ENCODE measurements at regions not wholly inside any gene's neighbourhood (a gene's known extent, or its start where the extent isn't known, plus 50 kb on each side); places are given as distances from the start of the nearest gene placed in this dataset.
"Not testable (repeated sequence)": the region's sequence is repeated elsewhere in the genome, so short reads cannot be mapped to it uniquely, and the experiment has no call there.

DNA sequence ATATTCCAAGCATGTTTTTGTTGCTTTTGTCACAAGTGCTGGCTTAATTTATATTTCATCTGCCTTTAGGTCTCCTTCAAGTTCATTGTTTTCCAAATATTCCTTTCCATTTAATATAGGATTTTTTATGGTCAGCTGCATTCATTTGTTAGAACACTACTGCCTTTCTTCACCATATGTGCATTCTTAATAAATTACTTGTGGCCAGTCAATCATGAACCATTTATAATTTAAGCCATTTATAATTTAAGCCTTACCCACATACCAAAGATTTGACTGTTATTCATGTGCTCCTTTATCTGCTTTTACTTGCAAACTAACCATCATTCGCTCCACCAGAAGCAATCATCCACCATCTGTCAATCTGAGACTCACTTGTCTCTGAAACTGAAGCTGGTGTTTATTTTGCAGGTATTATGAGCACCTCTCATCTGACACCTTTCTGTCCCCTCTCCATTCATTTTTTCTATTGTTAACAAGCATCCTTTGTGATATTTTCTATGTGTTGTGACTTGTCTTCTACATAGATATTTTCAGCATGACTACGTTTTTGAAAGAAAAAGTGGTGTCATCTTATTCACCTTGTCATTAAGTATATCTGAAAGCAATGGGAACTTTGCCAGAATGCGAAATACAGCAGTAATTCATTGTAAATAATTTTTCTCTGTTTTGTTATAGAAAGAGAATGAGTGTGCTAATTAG, 786.8 kb downstream of the KCNJ3 start:
- no peaks in the 10 kb centered on the region for H3K4me1 Mint-ChIP-seq
- H3K4me3 Mint-ChIP-seq: no peak overlapping the region
- DNase-seq (no peak), ATAC-seq (ENCODE audit: low read depth in 2 of 2) (no peak)
- peaks cover 0 to 8% (median 2%) of the 10 kb centered on the region in 7 donors for H3K9me3 Mint-ChIP-seq
- no peaks in the 10 kb centered on the region for H3K36me3 Mint-ChIP-seq
- H3K27me3 Mint-ChIP-seq: no peaks in the 10 kb centered on the region
- H3K27ac Mint-ChIP-seq: no peak overlapping the region

GRCh38 chr2:155481141-155481540, 782.6 kb downstream of the KCNJ3 start:
- Mint-ChIP-seq H3K4me3 (no peak overlapping the region), H3K9me3 (peaks cover 0 to 9% (median 4%) of the 10 kb centered on the region in 7 donors), H3K4me1 (no peaks in the 10 kb centered on the region), H3K27me3 (no peaks in the 10 kb centered on the region), H3K36me3 (no peaks in the 10 kb centered on the region), H3K27ac (no peak overlapping the region)
- DNase-seq (no peak), ATAC-seq (ENCODE audit: low read depth in 2 of 2) (no peak)

GRCh38 chr2:155472018-155472417, 773.5 kb downstream of the KCNJ3 start:
- ATAC-seq (ENCODE audit: low read depth in 2 of 2): not testable (repeated sequence)

DNA sequence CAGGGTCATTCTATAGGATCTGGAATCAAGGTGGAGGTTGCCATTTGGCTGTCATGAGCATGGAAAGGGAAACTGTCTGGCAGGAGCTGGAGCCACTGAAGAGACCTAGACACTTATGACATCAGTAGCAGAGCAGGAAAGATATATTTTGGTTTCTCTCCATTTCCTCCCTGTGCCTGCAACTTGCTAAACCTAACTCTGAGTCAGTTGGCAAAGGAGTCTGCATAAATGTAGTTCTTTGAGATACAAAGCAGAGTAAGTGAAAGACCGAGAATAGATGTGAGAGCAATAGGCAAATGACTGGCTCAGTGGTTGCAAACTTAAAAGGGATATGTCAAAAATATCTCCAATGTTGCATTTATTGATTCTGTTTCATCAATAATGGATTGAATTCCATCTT, 757.7 kb downstream of the KCNJ3 start:
- Mint-ChIP-seq H3K27me3 (no peaks in the 10 kb centered on the region), H3K36me3 (no peaks in the 10 kb centered on the region), H3K9me3 (peaks cover 0 to 2% (median 0%) of the 10 kb centered on the region in 7 donors), H3K27ac (no peak overlapping the region), H3K4me3 (no peak overlapping the region), H3K4me1 (no peaks in the 10 kb centered on the region)
- DNase-seq (no peak), ATAC-seq (ENCODE audit: low read depth in 2 of 2) (no peak)

More at GRCh38 chr2:155472018-155472417, 773.5 kb downstream of the KCNJ3 start:
- H3K27ac Mint-ChIP-seq, H3K36me3 Mint-ChIP-seq, H3K4me3 Mint-ChIP-seq, H3K4me1 Mint-ChIP-seq, DNase-seq, H3K27me3 Mint-ChIP-seq: not testable (repeated sequence)
- H3K9me3 Mint-ChIP-seq: peaks cover 0 to 10% (median 5%) of the 10 kb centered on the region in 7 donors

DNA sequence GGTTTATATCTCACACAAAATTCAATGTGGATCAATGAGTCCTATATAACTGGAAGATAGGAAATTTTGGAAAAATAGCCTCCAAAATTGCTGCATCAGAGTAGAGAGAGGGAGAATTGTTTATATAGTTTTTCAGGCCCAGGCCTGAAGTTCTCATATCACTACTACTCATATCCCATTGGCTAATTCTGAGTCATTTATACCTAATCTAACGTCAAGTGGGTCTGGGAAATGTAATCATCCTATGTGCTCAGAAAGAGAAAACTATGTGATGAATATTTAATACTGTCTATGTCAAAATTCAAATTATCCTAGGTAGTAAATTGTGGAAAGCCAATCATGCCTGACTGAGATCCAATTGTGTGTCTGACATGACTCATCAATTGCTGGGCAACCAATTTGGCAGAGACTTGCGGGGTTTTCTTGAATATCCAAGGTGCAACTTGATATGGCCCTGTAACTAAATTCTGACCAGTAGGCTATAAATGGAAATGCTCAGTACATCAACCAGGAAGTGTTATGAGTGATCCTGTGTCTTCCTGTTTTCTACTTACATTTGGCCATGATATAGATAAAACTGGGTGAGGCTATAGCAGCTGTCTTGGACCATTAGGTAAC, 744.4 kb downstream of the KCNJ3 start:
- ATAC-seq (ENCODE audit: low read depth in 2 of 2) (no peak), DNase-seq (no peak)
- Mint-ChIP-seq H3K9me3 (peaks cover 0 to 9% (median 0%) of the 10 kb centered on the region in 7 donors), H3K27ac (no peak overlapping the region), H3K4me1 (no peaks in the 10 kb centered on the region), H3K4me3 (no peak overlapping the region), H3K36me3 (no peaks in the 10 kb centered on the region), H3K27me3 (no peaks in the 10 kb centered on the region)

DNA sequence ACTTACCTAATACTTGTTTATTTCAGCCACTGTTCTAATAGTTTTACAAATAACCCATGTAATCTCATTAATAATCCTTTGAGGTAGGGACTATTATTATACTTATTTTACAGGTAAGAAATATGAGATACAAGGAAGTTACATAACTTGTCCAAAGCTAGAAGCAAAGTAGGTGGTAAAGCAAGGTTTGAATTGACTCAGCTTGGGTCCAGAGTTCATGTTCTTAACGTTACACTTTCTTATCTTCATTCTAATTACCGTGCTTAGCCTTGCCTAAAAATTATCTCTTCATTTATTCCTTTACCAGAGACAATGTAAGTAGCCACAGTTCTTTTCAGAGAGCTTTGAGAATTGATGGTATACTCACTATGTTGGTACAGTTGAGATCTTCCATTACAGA, 743.6 kb downstream of the KCNJ3 start:
- H3K4me3 Mint-ChIP-seq: no peak overlapping the region

DNA sequence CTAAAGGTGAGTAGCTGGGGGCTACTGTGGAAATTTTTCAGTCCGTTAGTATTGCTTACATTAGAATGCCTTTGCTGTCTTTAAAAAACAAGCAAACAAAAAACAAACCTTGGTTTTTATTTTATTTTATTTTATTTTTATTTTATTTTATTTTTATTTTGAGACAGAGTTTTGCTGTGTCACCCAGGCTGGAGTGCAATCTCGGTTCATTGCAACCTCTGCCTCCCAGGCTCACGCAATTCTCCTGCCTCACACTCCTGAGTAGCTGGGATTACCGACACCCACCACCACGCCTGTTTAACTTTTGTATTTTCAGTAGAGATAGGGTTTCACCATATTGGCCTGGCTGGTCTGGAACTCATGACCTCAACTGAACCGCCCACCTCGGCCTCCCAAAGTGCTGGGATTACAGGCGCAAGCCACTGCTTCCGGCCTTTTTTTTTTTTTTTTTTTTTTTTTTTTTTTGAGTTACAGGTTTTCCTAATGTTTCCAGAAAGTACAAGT, 732.6 kb downstream of the KCNJ3 start:
- H3K4me3 Mint-ChIP-seq: no peak overlapping the region

More for the DNA sequence above, 743.6 kb downstream of the KCNJ3 start:
- Mint-ChIP-seq H3K27me3 (no peaks in the 10 kb centered on the region), H3K36me3 (no peaks in the 10 kb centered on the region), H3K4me1 (no peaks in the 10 kb centered on the region), H3K9me3 (peaks cover 0 to 13% (median 4%) of the 10 kb centered on the region in 7 donors), H3K27ac (no peak overlapping the region)
- ATAC-seq (ENCODE audit: low read depth in 2 of 2): no peak
- DNase-seq: no peak

GRCh38 chr2:155427470-155427869, 729.0 kb downstream of the KCNJ3 start:
- Mint-ChIP-seq H3K27me3 (no peaks in the 10 kb centered on the region), H3K4me1 (no peaks in the 10 kb centered on the region), H3K4me3 (no peak overlapping the region), H3K9me3 (peaks cover 0 to 11% (median 0%) of the 10 kb centered on the region in 7 donors), H3K36me3 (no peaks in the 10 kb centered on the region), H3K27ac (no peak overlapping the region)
- no peak for DNase-seq
- ATAC-seq (ENCODE audit: low read depth in 2 of 2): no peak

More for the DNA sequence above, 732.6 kb downstream of the KCNJ3 start:
- Mint-ChIP-seq H3K36me3 (no peaks in the 10 kb centered on the region), H3K27ac (no peak overlapping the region), H3K9me3 (peaks cover 0 to 11% (median 0%) of the 10 kb centered on the region in 7 donors), H3K27me3 (no peaks in the 10 kb centered on the region), H3K4me1 (no peaks in the 10 kb centered on the region)
- ATAC-seq (ENCODE audit: low read depth in 2 of 2): no peak
- DNase-seq: no peak

- Mint-ChIP-seq H3K27ac (no peak overlapping the region), H3K27me3 (no peaks in the 10 kb centered on the region), H3K36me3 (no peaks in the 10 kb centered on the region), H3K9me3 (peaks cover 0 to 11% (median 0%) of the 10 kb centered on the region in 7 donors), H3K4me3 (no peak overlapping the region), H3K4me1 (no peaks in the 10 kb centered on the region)
- no peak for DNase-seq
- ATAC-seq (ENCODE audit: low read depth in 2 of 2): no peak
Observed at GRCh38 chr2:155424518-155424917, 726.0 kb downstream of the KCNJ3 start.

DNA sequence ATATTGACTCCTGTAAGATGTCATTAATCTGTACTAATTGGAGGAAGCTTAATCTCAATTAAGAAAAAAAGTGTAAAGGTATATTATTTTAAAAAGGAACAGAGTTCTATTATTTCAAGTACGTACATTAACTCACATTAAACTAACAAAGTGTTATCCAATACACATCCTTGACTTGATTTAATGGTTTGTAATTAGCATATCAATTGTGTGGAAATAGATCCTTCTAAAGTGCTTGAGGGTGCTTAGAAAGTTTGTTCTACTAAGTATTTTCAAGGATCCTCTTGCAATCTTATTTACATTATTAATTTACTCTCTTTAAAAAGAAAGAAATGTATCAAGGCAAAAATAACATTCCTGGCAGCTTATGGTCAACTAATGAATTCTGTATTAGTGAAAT, 720.3 kb downstream of the KCNJ3 start:
- Mint-ChIP-seq H3K4me1 (no peaks in the 10 kb centered on the region), H3K4me3 (no peak overlapping the region), H3K27me3 (no peaks in the 10 kb centered on the region), H3K36me3 (no peaks in the 10 kb centered on the region), H3K27ac (no peak overlapping the region), H3K9me3 (peaks cover 0 to 5% (median 3%) of the 10 kb centered on the region in 7 donors)
- ATAC-seq (ENCODE audit: low read depth in 2 of 2) (no peak), DNase-seq (no peak)

DNA sequence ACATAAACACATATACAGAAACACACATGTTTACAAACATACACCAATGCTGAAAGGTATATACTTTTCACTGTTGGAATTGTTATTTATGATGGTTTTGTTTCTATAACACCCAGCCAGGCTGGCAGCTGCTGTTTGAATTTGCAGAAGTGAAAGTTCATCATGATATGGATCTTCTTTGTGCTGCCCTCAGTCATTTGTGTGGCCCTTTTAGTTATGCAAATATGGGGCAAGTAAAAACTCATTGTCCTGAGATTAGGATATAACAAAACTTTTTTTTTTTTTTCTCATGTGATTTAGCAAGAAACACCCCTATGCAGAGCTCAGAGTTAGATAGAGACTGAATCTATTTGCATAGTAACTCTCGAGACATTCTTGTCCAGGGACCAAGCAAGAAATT, 714.1 kb downstream of the KCNJ3 start:
- H3K27ac Mint-ChIP-seq: no peak overlapping the region
- no peaks in the 10 kb centered on the region for H3K27me3 Mint-ChIP-seq
- no peak overlapping the region for H3K4me3 Mint-ChIP-seq
- DNase-seq: no peak
- H3K36me3 Mint-ChIP-seq: no peaks in the 10 kb centered on the region
- peaks cover 0 to 5% (median 2%) of the 10 kb centered on the region in 7 donors for H3K9me3 Mint-ChIP-seq
- ATAC-seq (ENCODE audit: low read depth in 2 of 2): peak in 1 of 2 donors; percentile 46
- H3K4me1 Mint-ChIP-seq: peaks cover 0 to 2% (median 0%) of the 10 kb centered on the region in 3 donors

DNA sequence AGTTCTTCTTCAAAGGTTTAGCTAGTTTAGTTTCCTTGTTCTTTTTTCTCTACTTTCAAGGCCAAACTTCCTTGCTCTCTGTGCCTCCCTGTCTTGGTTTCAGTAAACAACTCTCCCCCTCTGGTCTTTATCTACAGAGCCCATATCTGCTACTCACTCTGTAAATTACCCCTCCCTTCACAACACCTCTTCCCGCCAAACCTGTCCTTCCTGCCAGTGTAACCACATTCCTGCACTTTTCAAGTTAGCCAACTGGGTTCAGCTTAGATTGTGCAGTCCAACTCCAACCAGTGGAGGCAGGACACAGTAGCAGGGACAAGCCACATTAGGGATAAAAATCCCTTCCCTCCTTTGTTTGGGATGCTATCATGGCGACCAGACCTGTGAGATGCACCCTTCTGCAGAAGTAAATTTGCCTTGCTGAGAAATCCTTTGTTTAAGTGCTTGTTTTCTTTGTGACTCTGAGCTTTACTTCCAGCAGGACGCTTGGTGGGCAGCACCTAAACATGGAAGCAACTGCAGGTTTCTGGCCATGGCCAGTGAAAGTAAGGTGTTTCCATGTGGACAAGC, 706.0 kb downstream of the KCNJ3 start:
- no peak overlapping the region for H3K27ac Mint-ChIP-seq
- no peak overlapping the region for H3K4me3 Mint-ChIP-seq
- no peaks in the 10 kb centered on the region for H3K4me1 Mint-ChIP-seq
- H3K27me3 Mint-ChIP-seq: no peaks in the 10 kb centered on the region
- H3K9me3 Mint-ChIP-seq: peaks cover 9 to 28% (median 11%) of the 10 kb centered on the region in 7 donors
- no peak for DNase-seq
- no peak for ATAC-seq (ENCODE audit: low read depth in 2 of 2)
- H3K36me3 Mint-ChIP-seq: peaks cover 0 to 9% of the 10 kb centered on the region in 2 donors

GRCh38 chr2:155393406-155393805, 694.9 kb downstream of the KCNJ3 start:
- H3K27me3 Mint-ChIP-seq: no peaks in the 10 kb centered on the region
- no peak for DNase-seq
- H3K9me3 Mint-ChIP-seq: no peaks in the 10 kb centered on the region
- ATAC-seq (ENCODE audit: low read depth in 2 of 2): no peak
- no peaks in the 10 kb centered on the region for H3K36me3 Mint-ChIP-seq
- H3K4me3 Mint-ChIP-seq: no peak overlapping the region
- H3K4me1 Mint-ChIP-seq: no peaks in the 10 kb centered on the region
- H3K27ac Mint-ChIP-seq: no peak overlapping the region

DNA sequence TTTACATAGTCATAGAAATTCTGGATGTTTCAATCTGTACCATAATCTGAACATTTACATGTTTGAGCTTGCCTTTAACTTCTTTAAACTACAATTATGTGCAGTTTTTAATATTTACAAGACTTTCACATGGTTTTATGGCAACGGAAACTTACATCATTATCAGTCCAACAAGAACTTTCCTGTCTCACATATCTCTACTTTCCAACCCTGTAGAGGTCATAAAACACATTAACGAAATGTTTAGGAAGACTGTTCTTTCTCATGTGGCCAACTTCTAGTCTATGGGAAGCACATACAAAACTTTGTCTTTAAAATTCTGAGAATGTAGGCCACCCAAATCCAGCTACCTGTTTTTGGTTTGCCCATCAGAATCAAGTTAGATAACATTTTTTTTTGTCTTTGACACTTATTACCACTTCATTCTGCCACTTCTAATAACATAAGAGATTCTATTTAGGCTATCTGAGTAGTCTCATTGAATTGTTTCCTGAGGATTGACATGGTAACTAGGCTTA, 693.2 kb downstream of the KCNJ3 start:
- DNase-seq (no peak), ATAC-seq (ENCODE audit: low read depth in 2 of 2) (no peak)
- Mint-ChIP-seq H3K4me3 (no peak overlapping the region), H3K36me3 (no peaks in the 10 kb centered on the region), H3K27ac (no peak overlapping the region), H3K27me3 (peaks cover 0 to 5% (median 0%) of the 10 kb centered on the region in 3 donors), H3K9me3 (no peaks in the 10 kb centered on the region), H3K4me1 (no peaks in the 10 kb centered on the region)

All from naive B cell (primary cell).